HepG2 (cell line): ENCODE measurements at regions not wholly inside any gene's neighbourhood (a gene's known extent, or its start where the extent isn't known, plus 50 kb on each side); places are given as distances from the start of the nearest gene placed in this dataset.

ENCODE experiments used
- GABPB1 ChIP-seq: IDR thresholded peaks from 2 replicates; pipeline ENCODE4 v1.6.1; 2016; ENCODE audit warnings: mild to moderate bottlenecking, missing genetic modification reagents, moderate library complexity, missing compliant biosample characterization
- JUN ChIP-seq: sonication (generic); formaldehyde crosslinking; IDR thresholded peaks from 2 replicates; pipeline ENCODE4 v1.4.0; 2020; ENCODE audit warnings: mild to moderate bottlenecking, missing genetic modification reagents
- TFDP2 ChIP-seq: sonication (generic); formaldehyde crosslinking; IDR thresholded peaks from 2 replicates; pipeline ENCODE4 v1.4.0; 2020; ENCODE audit warnings: missing genetic modification reagents
- ZBTB7A ChIP-seq: sonication (generic); formaldehyde crosslinking; IDR thresholded peaks from 2 replicates; pipeline ENCODE4 v1.8.0; 2022; ENCODE audit warnings: mild to moderate bottlenecking, missing genetic modification reagents
- ZNF879 ChIP-seq: sonication (generic); formaldehyde crosslinking; IDR thresholded peaks from 2 replicates; pipeline ENCODE4 v1.8.1; 2023; ENCODE audit warnings: missing genetic modification reagents

DNA sequence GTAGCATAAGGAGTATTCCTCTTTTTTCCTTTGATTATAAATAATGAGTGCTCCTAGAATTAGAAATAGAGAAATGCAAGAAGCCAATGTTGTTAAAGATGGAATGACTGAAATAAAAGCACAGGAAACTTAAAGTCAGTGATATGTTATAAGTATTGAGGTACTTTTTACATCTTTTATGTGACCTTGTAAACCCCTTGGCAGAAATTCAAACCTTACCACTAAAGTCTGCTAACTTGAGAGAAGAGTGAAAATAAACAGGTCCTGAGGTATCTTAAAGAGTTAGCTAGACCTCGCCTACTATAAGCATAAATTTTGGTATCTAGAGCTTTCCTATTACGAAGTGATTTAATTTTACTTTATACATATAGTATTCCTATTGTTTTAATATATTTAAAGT lies 188.2 kb downstream of the DKK1 start:
- TF ChIP-seq ZNF879 = no peak
- TF ChIP-seq TFDP2 = no peak
- no peak for TF ChIP-seq JUN (CRISPR knock-in tag)
- no peak for TF ChIP-seq ZBTB7A (CRISPR knock-in tag)
- no peak for TF ChIP-seq GABPB1
